ENCODE measurements at regions not wholly inside any gene's neighbourhood (a gene's known extent, or its start where the extent isn't known, plus 50 kb on each side); places are given as distances from the start of the nearest gene placed in this dataset.

DNA sequence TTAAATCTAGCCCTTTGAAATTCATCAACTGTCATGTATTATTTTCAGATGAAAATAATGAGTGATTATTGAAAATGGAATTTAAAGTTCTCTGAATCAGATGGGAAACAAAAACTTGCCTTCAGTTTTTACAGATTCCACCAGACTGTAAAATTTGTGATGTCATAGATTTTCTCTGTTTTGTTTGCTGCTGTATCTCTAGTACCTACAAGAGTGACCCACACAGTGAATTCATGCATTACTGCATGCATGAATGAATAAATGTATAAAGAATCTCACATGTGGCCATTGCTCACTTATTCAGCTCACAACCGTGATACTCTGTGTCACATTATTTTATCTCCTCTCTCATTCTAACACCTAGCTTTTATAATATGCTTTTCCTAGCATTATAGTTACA is 532.2 kb upstream of the AGA start:
- FAIRE-seq = no peak
- TF ChIP-seq CREB1 (IDR thresholded peaks at IDR 0.05) (0 out of 2 replicates have a peak, but pooled peaks have one; percentile 20), CREB1 (CRISPR knock-in tag; IDR thresholded peaks at IDR 0.05) (no peak), SKI (IDR thresholded peaks at IDR 0.05; ENCODE audit: partially characterized antibody) (no peak)
- DNase-seq (ENCODE audit: low spot score) = no peak
- H3K4me3 ChIP-seq (replicated peaks in 1 of 3; ENCODE audit: insufficient read depth in 1 of 3, low read depth in 2 of 3, low read length in 3 of 3) = no peak overlapping the region
- POLR2A ChIA-PET = no interaction called here
- BruUV-seq (replicated peaks) = no TSS peak
- no peaks in the 10 kb centered on the region for H3K79me2 ChIP-seq (ENCODE audit: insufficient read depth, low read length)
- H3K9ac ChIP-seq (ENCODE audit: insufficient read depth, low read depth, low read length) = no peak overlapping the region
- ATAC-seq = no peak
- no peak overlapping the region for H3K4me2 ChIP-seq (ENCODE audit: low read depth, low read length)
- no peak overlapping the region for H2AFZ ChIP-seq (ENCODE audit: low read length)
- H3K36me3 ChIP-seq (replicated peaks in 1 of 2; ENCODE audit: control insufficient read depth in 1 of 2, insufficient read depth in 2 of 2, low read length in 2 of 2) = no peaks in the 10 kb centered on the region
- intact Hi-C loops (cut with micrococcal nuclease; ENCODE audit: unreplicated experiment) (no loop called here), in situ Hi-C loops (cut with HindIII; ENCODE audit: extremely low pct_ligation_motif_present, low pct_unique_long_range_greater_than_20kb) (no loop called here)
- WGBS (ENCODE audit: low lambda C conversion rate) = 3% methylated on average over 1 of the region's 1 CpG
- no peak overlapping the region for H3K27ac ChIP-seq (ENCODE audit: extremely low read length, insufficient read depth, low read length)
- H4K20me1 ChIP-seq (ENCODE audit: insufficient read depth, low read length) = no peaks in the 10 kb centered on the region
- CTCF ChIA-PET (ENCODE audit: low intra/inter-chr PET ratio, low total read pairs) = no interaction called here
- H3K9me3 ChIP-seq (ENCODE audit: low read length) = no peaks in the 10 kb centered on the region
- H3K27me3 ChIP-seq (ENCODE audit: control insufficient read depth in 1 of 2, insufficient read depth in 2 of 2, low read length in 2 of 2) = no peaks in the 10 kb centered on the region
- no peaks in the 10 kb centered on the region for H3K4me1 ChIP-seq (ENCODE audit: insufficient read depth, low read length)

DNA sequence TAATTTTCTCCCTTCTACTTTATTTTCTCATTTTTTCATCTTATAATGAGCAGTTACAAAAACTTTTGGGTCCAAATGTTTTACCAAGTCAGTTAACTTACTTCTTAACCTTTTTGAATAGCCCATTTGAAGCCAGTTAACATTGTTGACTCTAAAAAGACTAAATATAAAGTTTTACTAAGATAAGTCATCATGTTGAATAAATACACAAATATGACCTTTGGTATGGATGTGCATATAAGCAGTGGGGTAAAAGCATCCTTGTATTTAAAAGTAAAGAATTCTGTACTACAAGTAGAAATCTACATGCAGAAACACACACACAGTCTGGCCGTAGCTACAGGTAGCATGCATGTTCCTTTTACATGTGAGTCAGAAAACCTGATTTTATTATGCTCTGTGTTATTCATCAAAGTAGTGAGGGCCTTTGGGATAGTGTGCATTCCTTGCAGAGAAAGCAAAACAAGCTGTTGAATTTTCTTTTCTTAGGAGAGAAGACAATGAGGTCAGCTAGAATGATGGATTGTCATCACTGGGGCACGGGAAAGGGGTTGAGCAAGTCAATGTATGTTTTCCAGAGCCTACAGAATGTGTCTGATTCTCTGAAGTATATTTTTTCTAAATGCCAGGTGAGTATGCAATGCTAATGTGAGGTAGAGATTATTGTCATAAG is 533.2 kb upstream of the AGA start:
- intact Hi-C loops (cut with micrococcal nuclease; ENCODE audit: unreplicated experiment) (no loop called here), in situ Hi-C loops (cut with HindIII; ENCODE audit: extremely low pct_ligation_motif_present, low pct_unique_long_range_greater_than_20kb) (no loop called here)
- Histone ChIP-seq H3K27ac (ENCODE audit: extremely low read length, insufficient read depth, low read length) (no peak overlapping the region), H3K4me1 (ENCODE audit: insufficient read depth, low read length) (no peaks in the 10 kb centered on the region), H3K4me3 (replicated peaks in 1 of 3; ENCODE audit: insufficient read depth in 1 of 3, low read depth in 2 of 3, low read length in 3 of 3) (no peak overlapping the region), H2AFZ (ENCODE audit: low read length) (no peak overlapping the region), H3K9ac (ENCODE audit: insufficient read depth, low read depth, low read length) (no peak overlapping the region), H3K79me2 (ENCODE audit: insufficient read depth, low read length) (no peaks in the 10 kb centered on the region), H3K36me3 (replicated peaks in 1 of 2; ENCODE audit: control insufficient read depth in 1 of 2, insufficient read depth in 2 of 2, low read length in 2 of 2) (no peaks in the 10 kb centered on the region), H3K9me3 (ENCODE audit: low read length) (no peaks in the 10 kb centered on the region), H4K20me1 (ENCODE audit: insufficient read depth, low read length) (no peaks in the 10 kb centered on the region), H3K4me2 (ENCODE audit: low read depth, low read length) (no peak overlapping the region), H3K27me3 (ENCODE audit: control insufficient read depth in 1 of 2, insufficient read depth in 2 of 2, low read length in 2 of 2) (no peaks in the 10 kb centered on the region)
- ATAC-seq (no peak), FAIRE-seq (no peak), DNase-seq (ENCODE audit: low spot score) (no peak)
- BruUV-seq (replicated peaks) = no TSS peak
- ChIA-PET POLR2A (no interaction called here), CTCF (ENCODE audit: low intra/inter-chr PET ratio, low total read pairs) (no interaction called here)
- 0% methylated on average over 2 of the region's 2 CpGs for WGBS (ENCODE audit: low lambda C conversion rate)
- TF ChIP-seq, protein P1, sequence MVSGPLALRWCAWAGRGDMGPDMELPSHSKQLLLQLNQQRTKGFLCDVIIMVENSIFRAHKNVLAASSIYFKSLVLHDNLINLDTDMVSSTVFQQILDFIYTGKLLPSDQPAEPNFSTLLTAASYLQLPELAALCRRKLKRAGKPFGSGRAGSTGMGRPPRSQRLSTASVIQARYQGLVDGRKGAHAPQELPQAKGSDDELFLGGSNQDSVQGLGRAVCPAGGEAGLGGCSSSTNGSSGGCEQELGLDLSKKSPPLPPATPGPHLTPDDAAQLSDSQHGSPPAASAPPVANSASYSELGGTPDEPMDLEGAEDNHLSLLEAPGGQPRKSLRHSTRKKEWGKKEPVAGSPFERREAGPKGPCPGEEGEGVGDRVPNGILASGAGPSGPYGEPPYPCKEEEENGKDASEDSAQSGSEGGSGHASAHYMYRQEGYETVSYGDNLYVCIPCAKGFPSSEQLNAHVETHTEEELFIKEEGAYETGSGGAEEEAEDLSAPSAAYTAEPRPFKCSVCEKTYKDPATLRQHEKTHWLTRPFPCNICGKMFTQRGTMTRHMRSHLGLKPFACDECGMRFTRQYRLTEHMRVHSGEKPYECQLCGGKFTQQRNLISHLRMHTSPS (CRISPR knock-in tag; IDR thresholded peaks at IDR 0.05; ENCODE audit: low read depth) = no peak
- TF ChIP-seq ZNF138 (CRISPR knock-in tag; IDR thresholded peaks at IDR 0.05; ENCODE audit: low read depth) (no peak), CHD2 (IDR thresholded peaks at IDR 0.05; ENCODE audit: low read depth, low read length) (no peak), ZNF333 (CRISPR knock-in tag; IDR thresholded peaks at IDR 0.05; ENCODE audit: borderline replicate concordance) (no peak), PITX1 (CRISPR knock-in tag; IDR thresholded peaks at IDR 0.05) (no peak), ZMAT3 (CRISPR knock-in tag; conservative IDR thresholded peaks at IDR 0.05) (no peak)
- TF ChIP-seq, protein P2, sequence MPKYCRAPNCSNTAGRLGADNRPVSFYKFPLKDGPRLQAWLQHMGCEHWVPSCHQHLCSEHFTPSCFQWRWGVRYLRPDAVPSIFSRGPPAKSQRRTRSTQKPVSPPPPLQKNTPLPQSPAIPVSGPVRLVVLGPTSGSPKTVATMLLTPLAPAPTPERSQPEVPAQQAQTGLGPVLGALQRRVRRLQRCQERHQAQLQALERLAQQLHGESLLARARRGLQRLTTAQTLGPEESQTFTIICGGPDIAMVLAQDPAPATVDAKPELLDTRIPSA (CRISPR knock-in tag; IDR thresholded peaks at IDR 0.05; ENCODE audit: borderline replicate concordance) = no peak
- TF ChIP-seq, protein P3, sequence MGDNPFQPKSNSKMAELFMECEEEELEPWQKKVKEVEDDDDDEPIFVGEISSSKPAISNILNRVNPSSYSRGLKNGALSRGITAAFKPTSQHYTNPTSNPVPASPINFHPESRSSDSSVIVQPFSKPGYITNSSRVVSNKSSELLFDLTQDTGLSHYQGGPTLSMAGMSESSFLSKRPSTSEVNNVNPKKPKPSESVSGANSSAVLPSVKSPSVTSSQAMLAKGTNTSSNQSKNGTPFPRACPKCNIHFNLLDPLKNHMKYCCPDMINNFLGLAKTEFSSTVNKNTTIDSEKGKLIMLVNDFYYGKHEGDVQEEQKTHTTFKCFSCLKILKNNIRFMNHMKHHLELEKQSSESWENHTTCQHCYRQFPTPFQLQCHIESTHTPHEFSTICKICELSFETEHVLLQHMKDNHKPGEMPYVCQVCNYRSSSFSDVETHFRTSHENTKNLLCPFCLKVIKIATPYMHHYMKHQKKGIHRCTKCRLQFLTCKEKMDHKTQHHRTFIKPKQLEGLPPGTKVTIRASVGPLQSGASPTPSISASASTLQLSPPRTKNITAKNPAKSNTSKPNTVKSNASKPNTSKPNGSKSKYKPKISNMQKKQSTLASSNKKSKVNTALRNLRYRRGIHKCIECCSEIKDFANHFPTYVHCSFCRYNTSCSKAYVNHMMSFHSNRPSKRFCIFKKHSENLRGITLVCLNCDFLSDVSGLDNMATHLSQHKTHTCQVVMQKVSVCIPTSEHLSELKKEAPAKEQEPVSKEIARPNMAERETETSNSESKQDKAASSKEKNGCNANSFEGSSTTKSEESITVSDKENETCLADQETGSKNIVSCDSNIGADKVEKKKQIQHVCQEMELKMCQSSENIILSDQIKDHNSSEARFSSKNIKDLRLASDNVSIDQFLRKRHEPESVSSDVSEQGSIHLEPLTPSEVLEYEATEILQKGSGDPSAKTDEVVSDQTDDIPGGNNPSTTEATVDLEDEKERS (CRISPR knock-in tag; IDR thresholded peaks at IDR 0.05) = no peak
- TF ChIP-seq, protein P4, sequence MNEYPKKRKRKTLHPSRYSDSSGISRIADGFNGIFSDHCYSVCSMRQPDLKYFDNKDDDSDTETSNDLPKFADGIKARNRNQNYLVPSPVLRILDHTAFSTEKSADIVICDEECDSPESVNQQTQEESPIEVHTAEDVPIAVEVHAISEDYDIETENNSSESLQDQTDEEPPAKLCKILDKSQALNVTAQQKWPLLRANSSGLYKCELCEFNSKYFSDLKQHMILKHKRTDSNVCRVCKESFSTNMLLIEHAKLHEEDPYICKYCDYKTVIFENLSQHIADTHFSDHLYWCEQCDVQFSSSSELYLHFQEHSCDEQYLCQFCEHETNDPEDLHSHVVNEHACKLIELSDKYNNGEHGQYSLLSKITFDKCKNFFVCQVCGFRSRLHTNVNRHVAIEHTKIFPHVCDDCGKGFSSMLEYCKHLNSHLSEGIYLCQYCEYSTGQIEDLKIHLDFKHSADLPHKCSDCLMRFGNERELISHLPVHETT (CRISPR knock-in tag; conservative IDR thresholded peaks at IDR 0.05) = no peak

Measured in HepG2 (cell line).